ENCODE measurements at regions not wholly inside any gene's neighbourhood (a gene's known extent, or its start where the extent isn't known, plus 50 kb on each side); places are given as distances from the start of the nearest gene placed in this dataset.

- TF ChIP-seq TAF7 (optimal IDR thresholded peaks at IDR 0.05; ENCODE audit: borderline replicate concordance, low read depth, low read length) (no peak), MAX (IDR thresholded peaks at IDR 0.05) (no peak), CHD2 (IDR thresholded peaks at IDR 0.05; ENCODE audit: low read length) (no peak), EGR1 (IDR thresholded peaks at IDR 0.05; ENCODE audit: borderline replicate concordance, low read depth, low read length) (no peak), YY1 (IDR thresholded peaks at IDR 0.05; ENCODE audit: low read depth, low read length) (peak; percentile 64; the same call in 1 of the 2 replicates), RNF2 (IDR thresholded peaks at IDR 0.05; ENCODE audit: borderline replicate concordance, low read depth, low read length, missing control alignments, poor library complexity, severe bottlenecking) (no peak), TAF1 (IDR thresholded peaks at IDR 0.05; ENCODE audit: low read depth, low read length) (no peak), RXRA (IDR thresholded peaks at IDR 0.05; ENCODE audit: insufficient read depth, low read depth, low read length) (peak; percentile 20; the same call in 1 of the 2 replicates), HDAC6 (IDR thresholded peaks at IDR 0.05; ENCODE audit: low read depth, low read length) (no peak), CTCF (IDR thresholded peaks at IDR 0.05; ENCODE audit: control extremely low read depth in 1 of 3, insufficient read depth in 1 of 3, low read depth in 1 of 3, low read length in 3 of 3) (peak; percentile 82 to 96 (median 96)), TCF12 (IDR thresholded peaks at IDR 0.05; ENCODE audit: low read depth, low read length) (0 out of 2 replicates have a peak, but pooled peaks have one; percentile 58)
These were observed 90.6 kb upstream of the PROK2 start (continued) for GRCh38 chr3:71875461-71875947.

Measured in H1 (cell line).